Retinal pigment epithelial cell (primary cell): ENCODE measurements at regions not wholly inside any gene's neighbourhood (a gene's known extent, or its start where the extent isn't known, plus 50 kb on each side); places are given as distances from the start of the nearest gene placed in this dataset.

Experiments used
- DNase-seq: peaks from one replicate; pipeline ENCODE4 v3.0.0-alpha.2; 2010; ENCODE audit warnings: low read depth
- H3K4me3 ChIP-seq: 2 replicates; pipeline ENCODE4 v1.5.1; 2011; ENCODE audit warnings: mild to moderate bottlenecking, low read length, control low read depth, moderate library complexity
- CTCF ChIP-seq: conservative IDR thresholded peaks from 2 replicates; pipeline ENCODE4 v1.5.1; 2011; ENCODE audit warnings: low read depth, low read length, control low read depth, inconsistent platforms

DNA sequence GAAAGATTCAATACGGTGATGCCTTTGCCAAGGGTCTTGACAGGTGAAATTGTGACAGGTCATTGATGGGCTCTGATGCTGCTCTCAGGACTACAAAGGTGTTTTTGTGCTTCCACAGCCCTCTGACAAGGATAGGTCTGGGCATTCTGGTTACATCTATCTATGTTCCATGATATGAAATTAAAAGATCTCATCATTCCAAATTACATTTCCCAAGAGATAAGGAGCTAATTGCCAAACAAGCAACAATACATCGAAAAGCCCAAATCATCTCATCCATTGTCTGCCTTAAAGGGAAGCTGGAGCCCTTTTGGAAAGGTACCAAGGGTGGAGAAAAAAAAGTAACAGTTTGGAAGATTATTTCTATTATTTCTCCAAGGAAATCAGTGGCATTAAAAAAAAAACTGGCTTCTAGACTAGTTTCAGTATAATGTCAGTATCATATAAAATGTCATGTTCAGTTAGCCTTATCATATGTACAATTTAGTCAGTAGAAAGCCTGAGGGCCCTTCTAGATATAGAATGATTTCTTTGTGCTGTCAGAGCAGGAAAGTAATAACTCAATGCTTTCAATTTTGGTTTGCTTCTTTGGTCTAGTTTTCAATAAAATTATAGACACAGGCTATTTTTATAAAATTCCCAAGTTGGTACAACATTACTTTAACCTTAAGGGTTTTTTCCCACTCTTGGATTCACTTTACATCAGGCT, 224.5 kb upstream of the GPRIN3 start:
- no peak overlapping the region for H3K4me3 ChIP-seq
- no peak for TF ChIP-seq CTCF
- DNase-seq: no peak

DNA sequence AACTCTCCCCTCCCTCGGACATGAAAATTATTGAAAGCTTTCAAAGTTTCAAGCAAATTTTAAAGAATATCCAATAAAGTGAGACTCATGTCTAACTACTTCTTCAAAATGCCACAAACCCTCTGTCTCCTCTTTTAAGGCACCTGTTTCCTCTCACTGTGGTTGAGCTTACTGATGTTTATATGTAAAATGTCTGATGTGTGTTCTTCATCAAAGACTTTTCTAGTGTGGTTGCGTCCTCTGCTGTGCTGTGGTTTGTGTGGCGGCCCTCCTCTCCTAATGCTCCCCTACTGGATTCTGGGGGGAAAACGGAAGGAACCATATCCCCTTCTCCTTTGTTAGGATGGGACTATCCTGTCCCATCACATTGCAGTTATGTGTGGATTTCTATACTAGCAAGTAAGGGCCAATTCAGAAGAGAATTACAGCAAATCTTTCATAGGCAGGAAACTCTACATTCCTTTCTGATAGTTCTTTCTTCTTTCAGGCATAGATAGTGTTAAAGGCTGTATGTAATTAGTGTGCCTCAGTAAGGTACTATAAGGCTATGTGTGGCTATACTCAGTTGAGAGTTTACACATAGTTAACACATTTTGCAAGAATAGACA, 221.0 kb upstream of the GPRIN3 start:
- no peak for DNase-seq
- H3K4me3 ChIP-seq: no peak overlapping the region
- TF ChIP-seq CTCF: no peak

DNA sequence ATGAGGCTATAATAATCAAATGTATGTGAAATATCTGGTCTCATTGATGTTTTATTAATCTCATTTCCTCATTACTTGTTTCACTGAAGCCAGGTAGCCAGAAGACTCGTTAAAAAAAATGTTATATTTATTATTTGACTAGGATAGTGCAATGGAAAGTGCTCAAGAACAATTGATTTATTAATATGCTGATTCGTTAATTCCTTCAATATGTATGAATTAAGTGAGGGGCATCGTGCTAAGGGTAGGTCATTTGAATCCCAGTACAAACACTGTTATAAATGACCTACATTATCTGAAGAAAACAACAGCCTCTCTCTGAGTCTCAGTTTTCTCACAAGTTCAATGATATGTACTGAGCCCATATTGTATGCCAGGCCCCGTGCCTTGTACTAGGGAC, 214.2 kb upstream of the GPRIN3 start:
- no peak overlapping the region for H3K4me3 ChIP-seq
- no peak for DNase-seq
- no peak for TF ChIP-seq CTCF

GRCh38 chr4:89519771-89520320, 212.2 kb upstream of the GPRIN3 start:
- DNase-seq: no peak
- TF ChIP-seq CTCF: no peak
- no peak overlapping the region for H3K4me3 ChIP-seq

DNA sequence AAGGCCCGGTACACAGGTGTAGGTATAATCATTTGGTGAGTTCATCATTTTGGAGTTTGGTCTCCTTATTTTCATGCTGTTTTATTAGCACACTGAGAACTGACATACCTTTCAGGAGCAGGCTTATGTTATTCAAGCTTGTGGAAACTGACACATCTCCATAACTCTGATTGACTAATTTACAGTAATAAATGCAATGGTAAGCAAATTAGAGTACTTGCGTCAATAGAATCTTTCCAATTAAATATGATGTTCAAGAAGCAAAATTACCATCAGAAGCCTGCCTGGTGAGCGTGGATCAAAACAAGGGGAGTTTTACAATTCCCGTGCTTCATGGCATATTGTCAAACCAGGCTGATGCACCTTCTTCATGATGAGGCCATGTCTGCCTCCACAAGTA, 210.7 kb upstream of the GPRIN3 start:
- no peak overlapping the region for H3K4me3 ChIP-seq
- no peak for DNase-seq
- TF ChIP-seq CTCF: no peak

- no peak for TF ChIP-seq CTCF
- no peak overlapping the region for H3K4me3 ChIP-seq
- DNase-seq: no peak
Observed at GRCh38 chr4:89514811-89515210, 207.2 kb upstream of the GPRIN3 start.

- no peak overlapping the region for H3K4me3 ChIP-seq
- TF ChIP-seq CTCF: no peak
- DNase-seq: no peak
Observed at GRCh38 chr4:89511776-89512175, 204.2 kb upstream of the GPRIN3 start.
